ENCODE measurements at regions not wholly inside any gene's neighbourhood (a gene's known extent, or its start where the extent isn't known, plus 50 kb on each side); places are given as distances from the start of the nearest gene placed in this dataset.

DNA sequence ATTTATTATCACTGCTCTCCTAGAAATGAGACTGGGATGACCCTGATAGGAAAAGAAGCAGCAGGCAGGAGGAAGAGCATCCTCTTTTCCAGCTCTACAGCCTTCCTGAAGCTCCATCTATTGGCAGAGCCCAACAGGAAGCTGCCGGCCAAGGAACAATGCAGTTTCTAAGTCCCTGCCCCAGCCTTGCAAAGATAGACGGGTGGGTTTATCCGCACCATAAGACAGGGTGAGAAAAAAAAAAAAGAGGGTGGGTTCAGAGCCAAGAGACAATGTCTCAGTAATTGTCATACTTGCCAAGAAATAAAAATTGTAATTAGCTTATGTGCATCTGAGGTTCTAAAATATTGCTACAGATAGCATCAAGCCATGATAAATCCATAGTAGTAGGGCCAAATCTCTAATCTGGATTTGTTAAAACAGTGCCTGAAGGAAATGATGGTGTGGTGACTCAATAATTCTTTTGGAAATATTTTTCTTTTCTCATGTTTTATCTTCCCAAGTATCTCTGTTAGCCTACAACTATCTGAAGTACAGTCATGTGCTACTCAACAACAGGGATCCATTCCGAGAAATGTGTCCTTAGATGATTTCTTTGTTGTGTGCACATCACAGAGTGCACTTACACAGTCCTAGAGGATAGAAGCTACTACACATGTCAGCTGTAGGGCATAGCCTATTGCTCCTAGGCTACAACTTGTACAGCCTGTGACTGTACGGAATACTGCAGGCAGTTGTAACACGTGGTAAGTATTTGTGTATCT is 242.9 kb upstream of the CXCL12 start:
- no peak overlapping the region for H3K27ac ChIP-seq
- no peak overlapping the region for H3K4me3 ChIP-seq
- H3K36me3 ChIP-seq = no peaks in the 10 kb centered on the region
- H3K27me3 ChIP-seq = no peaks in the 10 kb centered on the region
- no peaks in the 10 kb centered on the region for H3K4me1 ChIP-seq
- TF ChIP-seq POLR2A (IDR thresholded peaks at IDR 0.05) = no peak
- TF ChIP-seq, protein P1, sequence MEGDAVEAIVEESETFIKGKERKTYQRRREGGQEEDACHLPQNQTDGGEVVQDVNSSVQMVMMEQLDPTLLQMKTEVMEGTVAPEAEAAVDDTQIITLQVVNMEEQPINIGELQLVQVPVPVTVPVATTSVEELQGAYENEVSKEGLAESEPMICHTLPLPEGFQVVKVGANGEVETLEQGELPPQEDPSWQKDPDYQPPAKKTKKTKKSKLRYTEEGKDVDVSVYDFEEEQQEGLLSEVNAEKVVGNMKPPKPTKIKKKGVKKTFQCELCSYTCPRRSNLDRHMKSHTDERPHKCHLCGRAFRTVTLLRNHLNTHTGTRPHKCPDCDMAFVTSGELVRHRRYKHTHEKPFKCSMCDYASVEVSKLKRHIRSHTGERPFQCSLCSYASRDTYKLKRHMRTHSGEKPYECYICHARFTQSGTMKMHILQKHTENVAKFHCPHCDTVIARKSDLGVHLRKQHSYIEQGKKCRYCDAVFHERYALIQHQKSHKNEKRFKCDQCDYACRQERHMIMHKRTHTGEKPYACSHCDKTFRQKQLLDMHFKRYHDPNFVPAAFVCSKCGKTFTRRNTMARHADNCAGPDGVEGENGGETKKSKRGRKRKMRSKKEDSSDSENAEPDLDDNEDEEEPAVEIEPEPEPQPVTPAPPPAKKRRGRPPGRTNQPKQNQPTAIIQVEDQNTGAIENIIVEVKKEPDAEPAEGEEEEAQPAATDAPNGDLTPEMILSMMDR (IDR thresholded peaks at IDR 0.05) = no peak
- H3K9me3 ChIP-seq = no peaks in the 10 kb centered on the region
- intact Hi-C loops (cut with DNase I; ENCODE audit: low total_unique reads) = no loop called here
- no peak for DNase-seq

DNA sequence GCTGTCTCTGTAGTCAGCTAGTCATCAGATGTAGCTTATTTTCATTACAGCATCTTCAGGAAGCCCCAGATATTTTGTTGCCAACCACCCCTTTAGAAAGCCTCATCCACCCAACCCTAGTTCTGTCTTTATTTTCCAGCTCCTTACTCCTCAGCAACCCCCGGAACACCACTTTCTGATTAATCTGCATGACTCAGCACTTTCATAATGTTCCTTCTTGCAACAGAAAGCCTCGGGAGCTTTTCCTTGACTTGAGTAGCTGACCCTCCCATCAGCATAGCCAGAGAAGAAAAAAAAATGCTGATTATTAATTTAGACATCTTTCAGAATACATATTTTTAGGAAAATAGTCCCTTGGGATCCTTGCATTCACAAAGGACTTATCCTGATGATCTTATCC is 244.0 kb upstream of the CXCL12 start:
- DNase-seq = no peak
- no peak for TF ChIP-seq POLR2A (IDR thresholded peaks at IDR 0.05)
- TF ChIP-seq, protein P1 (IDR thresholded peaks at IDR 0.05) = no peak
- Histone ChIP-seq H3K27ac (no peak overlapping the region), H3K27me3 (no peaks in the 10 kb centered on the region), H3K4me3 (no peak overlapping the region), H3K36me3 (no peaks in the 10 kb centered on the region), H3K9me3 (no peaks in the 10 kb centered on the region), H3K4me1 (no peaks in the 10 kb centered on the region)
- intact Hi-C loops (cut with DNase I; ENCODE audit: low total_unique reads) = no loop called here

DNA sequence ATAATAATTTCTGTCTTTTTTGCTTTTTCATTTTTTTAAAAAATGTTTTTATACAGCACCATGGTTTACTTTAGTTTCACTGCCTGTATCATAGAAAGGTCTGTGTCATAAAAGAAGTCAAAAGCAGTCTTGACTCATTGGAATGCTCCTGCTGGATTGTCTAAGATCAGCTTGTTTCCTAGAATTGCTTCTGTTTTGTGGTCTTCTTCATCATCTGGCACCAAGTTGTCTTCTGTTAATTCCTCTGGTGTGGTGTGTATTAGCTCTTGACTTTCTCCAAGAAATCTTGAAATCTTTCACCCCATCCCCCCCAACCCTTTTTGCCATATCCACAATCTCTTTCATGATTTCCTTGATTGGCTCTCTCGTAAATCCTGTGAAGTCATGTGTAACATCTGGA is 250.3 kb upstream of the CXCL12 start:
- no peak for TF ChIP-seq POLR2A (IDR thresholded peaks at IDR 0.05)
- TF ChIP-seq, protein P1 (IDR thresholded peaks at IDR 0.05) = no peak
- intact Hi-C loops (cut with DNase I; ENCODE audit: low total_unique reads) = no loop called here

DNA sequence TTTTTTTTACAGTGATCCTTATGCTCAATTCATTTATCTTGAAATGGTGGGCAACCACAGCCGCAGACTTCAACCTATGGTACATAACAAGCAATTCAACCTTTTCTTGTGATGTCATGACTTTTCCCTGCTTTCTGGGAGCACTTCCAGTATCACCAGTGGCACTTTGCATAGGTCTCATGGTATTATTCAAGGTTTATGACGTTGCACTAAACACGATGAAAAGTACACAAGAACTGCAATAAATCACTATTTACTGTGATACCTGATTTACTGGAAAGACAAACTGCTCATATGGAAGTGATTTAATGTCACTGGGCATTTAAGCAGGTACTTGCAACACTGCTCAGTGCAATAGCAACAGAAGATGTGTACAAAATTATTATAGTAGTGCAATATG is 251.7 kb upstream of the CXCL12 start:
- no peak overlapping the region for H3K4me3 ChIP-seq
- H3K27me3 ChIP-seq = no peaks in the 10 kb centered on the region
- DNase-seq = no peak
- H3K36me3 ChIP-seq = no peaks in the 10 kb centered on the region
- H3K27ac ChIP-seq = no peak overlapping the region
- intact Hi-C loops (cut with DNase I; ENCODE audit: low total_unique reads) = no loop called here
- TF ChIP-seq POLR2A (IDR thresholded peaks at IDR 0.05) = no peak
- TF ChIP-seq, protein P1 (IDR thresholded peaks at IDR 0.05) = no peak
- no peaks in the 10 kb centered on the region for H3K4me1 ChIP-seq
- no peaks in the 10 kb centered on the region for H3K9me3 ChIP-seq

More for the DNA sequence above, 250.3 kb upstream of the CXCL12 start:
- Histone ChIP-seq H3K27ac (no peak overlapping the region), H3K4me3 (no peak overlapping the region), H3K27me3 (no peaks in the 10 kb centered on the region), H3K4me1 (no peaks in the 10 kb centered on the region), H3K9me3 (no peaks in the 10 kb centered on the region), H3K36me3 (no peaks in the 10 kb centered on the region)
- no peak for DNase-seq

DNA sequence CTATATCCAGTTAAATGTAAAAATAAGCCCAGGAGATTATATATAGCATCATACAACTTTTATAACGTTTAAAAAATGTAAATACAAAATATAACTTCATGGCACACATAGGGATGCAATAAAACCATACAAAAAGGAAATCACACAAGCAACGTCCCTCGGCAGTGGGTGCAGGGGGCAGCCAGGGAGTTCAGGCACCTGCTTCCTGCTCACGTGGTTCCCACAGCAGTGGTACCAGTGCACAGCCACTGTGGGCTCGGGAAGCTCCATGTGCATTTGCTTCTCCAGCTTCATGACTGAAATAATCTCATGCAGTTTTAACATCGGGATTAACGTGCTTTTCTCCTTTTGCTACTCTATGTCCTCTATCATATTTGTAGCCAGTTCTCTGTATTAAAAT is 255.5 kb upstream of the CXCL12 start:
- no peaks in the 10 kb centered on the region for H3K36me3 ChIP-seq

More for the DNA sequence above, 255.5 kb upstream of the CXCL12 start:
- Histone ChIP-seq H3K27ac (no peak overlapping the region), H3K27me3 (no peaks in the 10 kb centered on the region), H3K4me3 (no peak overlapping the region), H3K9me3 (no peaks in the 10 kb centered on the region), H3K4me1 (no peaks in the 10 kb centered on the region)
- intact Hi-C loops (cut with DNase I; ENCODE audit: low total_unique reads) = no loop called here
- TF ChIP-seq POLR2A (IDR thresholded peaks at IDR 0.05) = no peak
- TF ChIP-seq, protein P1 (IDR thresholded peaks at IDR 0.05) = no peak
- no peak for DNase-seq

Data from uterus (tissue), 3 donors.